ENCODE measurements at regions not wholly inside any gene's neighbourhood (a gene's known extent, or its start where the extent isn't known, plus 50 kb on each side); places are given as distances from the start of the nearest gene placed in this dataset.
A peak's percentile ranks its signal among the peaks of the same experiment; 100 is the strongest.

GRCh38 chr6:62889240-62889639, 322.0 kb upstream of the FKBP1C start:
- H3K4me1 Mint-ChIP-seq: no peaks in the 10 kb centered on the region
- peak overlapping the region in 1 of 4 donors; percentile 15 for H3K4me3 Mint-ChIP-seq
- no peak overlapping the region for H3K27ac Mint-ChIP-seq
- H3K9me3 Mint-ChIP-seq: peaks cover 0 to 3% (median 0%) of the 10 kb centered on the region in 3 donors
- H3K27me3 Mint-ChIP-seq: no peaks in the 10 kb centered on the region
- no peaks in the 10 kb centered on the region for H3K36me3 Mint-ChIP-seq

GRCh38 chr6:62891065-62891647, 320.1 kb upstream of the FKBP1C start:
- Mint-ChIP-seq H3K4me3 (no peak overlapping the region), H3K27ac (no peak overlapping the region), H3K27me3 (no peaks in the 10 kb centered on the region), H3K9me3 (peaks cover 0 to 3% (median 0%) of the 10 kb centered on the region in 3 donors), H3K36me3 (no peaks in the 10 kb centered on the region), H3K4me1 (no peaks in the 10 kb centered on the region)

DNA sequence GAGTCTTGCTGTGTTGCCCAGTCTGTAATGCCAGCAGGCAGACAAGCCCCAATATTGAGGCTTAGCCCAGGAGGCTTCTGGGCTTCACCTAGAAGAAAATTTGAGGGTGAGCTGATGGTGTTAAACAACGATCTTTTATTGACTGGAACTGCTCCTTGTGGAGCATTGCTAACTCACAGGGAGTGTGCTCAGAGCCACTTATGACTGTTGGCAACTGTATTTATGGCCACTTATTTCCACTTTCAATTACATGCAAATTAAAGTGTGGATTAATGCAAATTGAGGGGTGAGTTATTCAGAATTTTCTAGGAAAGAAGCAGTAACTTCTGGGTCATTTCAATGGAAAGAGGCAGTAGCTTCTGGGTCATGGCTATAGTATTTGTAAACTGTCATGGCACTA, 317.2 kb upstream of the FKBP1C start:
- no peaks in the 10 kb centered on the region for H3K36me3 Mint-ChIP-seq
- H3K27me3 Mint-ChIP-seq: no peaks in the 10 kb centered on the region

GRCh38 chr6:62903266-62903665, 308.0 kb upstream of the FKBP1C start:
- Mint-ChIP-seq H3K27ac (no peak overlapping the region), H3K9me3 (peaks cover 0 to 6% (median 2%) of the 10 kb centered on the region in 3 donors), H3K4me1 (no peaks in the 10 kb centered on the region), H3K27me3 (peaks cover 2% of the 10 kb centered on the region), H3K4me3 (no peak overlapping the region), H3K36me3 (no peaks in the 10 kb centered on the region)

More for the DNA sequence above, 317.2 kb upstream of the FKBP1C start:
- Mint-ChIP-seq H3K27ac (no peak overlapping the region), H3K4me1 (no peaks in the 10 kb centered on the region), H3K9me3 (peaks cover 0 to 3% (median 0%) of the 10 kb centered on the region in 3 donors), H3K4me3 (no peak overlapping the region)

GRCh38 chr6:62904687-62905086, 306.6 kb upstream of the FKBP1C start:
- Mint-ChIP-seq H3K9me3 (peaks cover 0 to 6% (median 2%) of the 10 kb centered on the region in 3 donors), H3K4me3 (no peak overlapping the region), H3K27ac (no peak overlapping the region), H3K4me1 (no peaks in the 10 kb centered on the region), H3K27me3 (peaks cover 2% of the 10 kb centered on the region), H3K36me3 (no peaks in the 10 kb centered on the region)

GRCh38 chr6:62914530-62914929, 296.7 kb upstream of the FKBP1C start:
- Mint-ChIP-seq H3K27ac (no peak overlapping the region), H3K9me3 (peaks cover 0 to 2% (median 0%) of the 10 kb centered on the region in 3 donors), H3K4me1 (no peaks in the 10 kb centered on the region), H3K27me3 (no peaks in the 10 kb centered on the region), H3K4me3 (no peak overlapping the region), H3K36me3 (no peaks in the 10 kb centered on the region)

DNA sequence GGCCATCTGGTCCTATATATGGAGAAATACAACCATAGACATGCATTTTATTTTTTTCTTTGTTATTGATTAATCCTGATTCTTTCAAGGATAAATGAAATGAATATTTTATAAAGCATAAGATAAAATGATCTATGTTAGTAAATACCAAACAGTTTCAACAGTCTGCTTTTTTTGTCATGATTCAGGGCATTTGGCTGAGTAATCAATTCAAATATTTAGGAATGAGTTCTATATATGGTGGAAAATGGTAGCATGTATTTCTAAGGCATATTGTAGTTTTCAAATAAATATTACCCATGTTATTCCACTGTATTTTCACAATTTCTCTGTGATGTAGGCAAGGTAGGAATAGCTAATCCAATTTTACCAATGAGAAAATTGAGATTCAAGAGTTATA, 287.5 kb upstream of the FKBP1C start:
- Mint-ChIP-seq H3K27ac (no peak overlapping the region), H3K4me1 (no peaks in the 10 kb centered on the region), H3K27me3 (no peaks in the 10 kb centered on the region), H3K9me3 (peaks cover 0 to 4% (median 0%) of the 10 kb centered on the region in 3 donors), H3K36me3 (no peaks in the 10 kb centered on the region), H3K4me3 (no peak overlapping the region)

DNA sequence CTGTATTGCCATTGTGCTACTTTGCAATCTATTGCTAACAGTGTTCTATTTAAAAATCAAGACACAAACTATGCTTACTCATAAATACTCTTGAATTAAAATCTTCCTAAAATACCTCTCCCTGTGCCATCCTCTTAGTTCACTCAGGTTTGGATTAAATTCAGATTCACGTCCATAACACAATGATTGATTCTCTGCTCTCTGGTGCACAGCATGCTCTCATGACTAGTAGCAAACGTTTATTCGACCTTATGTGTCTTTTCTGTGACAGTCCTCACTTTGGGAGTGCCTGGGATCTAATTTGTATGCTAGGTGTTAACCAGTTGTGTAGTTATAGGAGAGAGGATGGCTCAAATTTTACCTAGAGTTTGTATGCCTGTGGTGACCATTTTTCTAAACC, 270.4 kb upstream of the FKBP1C start:
- Mint-ChIP-seq H3K9me3 (peaks cover 0 to 5% (median 2%) of the 10 kb centered on the region in 3 donors), H3K36me3 (no peaks in the 10 kb centered on the region), H3K4me1 (no peaks in the 10 kb centered on the region), H3K4me3 (no peak overlapping the region), H3K27ac (no peak overlapping the region), H3K27me3 (no peaks in the 10 kb centered on the region)

- Mint-ChIP-seq H3K9me3 (peaks cover 0 to 2% (median 0%) of the 10 kb centered on the region in 3 donors), H3K27me3 (no peaks in the 10 kb centered on the region), H3K27ac (no peak overlapping the region), H3K4me3 (no peak overlapping the region), H3K36me3 (no peaks in the 10 kb centered on the region), H3K4me1 (no peaks in the 10 kb centered on the region)
Observed at GRCh38 chr6:62942000-62942399, 269.3 kb upstream of the FKBP1C start.

GRCh38 chr6:62968834-62969233, 242.4 kb upstream of the FKBP1C start:
- Mint-ChIP-seq H3K36me3 (no peaks in the 10 kb centered on the region), H3K27ac (no peak overlapping the region), H3K4me3 (no peak overlapping the region), H3K27me3 (no peaks in the 10 kb centered on the region), H3K4me1 (no peaks in the 10 kb centered on the region), H3K9me3 (peaks cover 0 to 3% (median 2%) of the 10 kb centered on the region in 3 donors)

GRCh38 chr6:62971976-62972658, 239.2 kb upstream of the FKBP1C start:
- peaks cover 0 to 4% (median 3%) of the 10 kb centered on the region in 3 donors for H3K9me3 Mint-ChIP-seq
- H3K27me3 Mint-ChIP-seq: no peaks in the 10 kb centered on the region
- no peak overlapping the region for H3K27ac Mint-ChIP-seq
- H3K4me3 Mint-ChIP-seq: no peak overlapping the region
- H3K4me1 Mint-ChIP-seq: no peaks in the 10 kb centered on the region
- H3K36me3 Mint-ChIP-seq: no peaks in the 10 kb centered on the region

GRCh38 chr6:62974452-62974851, 236.8 kb upstream of the FKBP1C start:
- Mint-ChIP-seq H3K9me3 (peaks cover 0 to 8% (median 3%) of the 10 kb centered on the region in 3 donors), H3K36me3 (no peaks in the 10 kb centered on the region), H3K27ac (no peak overlapping the region), H3K4me3 (no peak overlapping the region), H3K4me1 (no peaks in the 10 kb centered on the region), H3K27me3 (no peaks in the 10 kb centered on the region)

- H3K27ac Mint-ChIP-seq: peak overlapping the region in 1 of 3 donors; percentile 1
- peaks cover 0 to 8% (median 3%) of the 10 kb centered on the region in 3 donors for H3K9me3 Mint-ChIP-seq
- H3K27me3 Mint-ChIP-seq: no peaks in the 10 kb centered on the region
- H3K4me1 Mint-ChIP-seq: no peaks in the 10 kb centered on the region
- H3K4me3 Mint-ChIP-seq: no peak overlapping the region
- no peaks in the 10 kb centered on the region for H3K36me3 Mint-ChIP-seq
Observed at GRCh38 chr6:62976566-62976965, 234.7 kb upstream of the FKBP1C start.

DNA sequence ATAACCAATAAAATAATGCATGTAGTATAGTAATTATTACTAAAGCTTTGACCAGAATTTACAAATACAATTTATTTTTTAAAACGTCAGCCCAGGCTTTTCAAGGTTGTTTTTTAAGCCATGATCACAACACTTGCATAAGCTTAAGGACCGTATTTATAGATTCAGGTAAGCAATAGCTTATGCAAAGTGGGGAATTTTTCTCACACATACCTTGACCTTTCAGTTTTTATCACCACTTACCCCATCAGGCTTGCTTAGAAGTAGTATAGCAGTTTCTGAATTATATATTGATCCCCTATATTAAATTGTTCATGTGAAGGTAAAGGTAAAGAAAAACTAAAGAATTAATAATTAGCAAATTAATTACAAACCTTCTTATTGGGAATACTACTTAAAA, 232.3 kb upstream of the FKBP1C start:
- H3K27me3 Mint-ChIP-seq: no peaks in the 10 kb centered on the region
- peaks cover 0 to 8% (median 2%) of the 10 kb centered on the region in 3 donors for H3K9me3 Mint-ChIP-seq
- no peaks in the 10 kb centered on the region for H3K36me3 Mint-ChIP-seq
- no peaks in the 10 kb centered on the region for H3K4me1 Mint-ChIP-seq
- H3K27ac Mint-ChIP-seq: no peak overlapping the region
- H3K4me3 Mint-ChIP-seq: no peak overlapping the region

DNA sequence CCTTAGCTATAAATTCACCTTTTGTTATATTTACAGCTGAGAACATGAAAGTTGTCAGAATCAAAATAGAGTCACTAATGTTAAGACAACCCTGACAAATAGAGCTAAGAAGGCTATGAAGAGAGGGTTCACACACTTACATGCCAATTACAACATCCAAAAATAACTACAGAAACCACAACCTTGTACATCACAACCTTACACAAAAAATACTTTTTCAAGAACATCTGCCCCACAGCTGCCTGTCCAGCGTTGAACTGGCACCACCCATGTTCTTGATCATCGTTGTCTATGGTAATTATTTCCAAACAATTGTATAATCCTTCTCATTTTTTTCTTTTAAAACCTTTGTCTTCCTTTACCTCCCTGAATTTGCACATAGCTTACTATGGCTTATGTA, 231.2 kb upstream of the FKBP1C start:
- Mint-ChIP-seq H3K9me3 (peaks cover 3 to 8% (median 3%) of the 10 kb centered on the region in 3 donors), H3K4me1 (no peaks in the 10 kb centered on the region), H3K36me3 (no peaks in the 10 kb centered on the region), H3K4me3 (no peak overlapping the region), H3K27me3 (no peaks in the 10 kb centered on the region), H3K27ac (no peak overlapping the region)

- no peak overlapping the region for H3K4me3 Mint-ChIP-seq
- peaks cover 3 to 8% (median 3%) of the 10 kb centered on the region in 3 donors for H3K9me3 Mint-ChIP-seq
- H3K27me3 Mint-ChIP-seq: no peaks in the 10 kb centered on the region
- no peak overlapping the region for H3K27ac Mint-ChIP-seq
- H3K4me1 Mint-ChIP-seq: no peaks in the 10 kb centered on the region
- H3K36me3 Mint-ChIP-seq: no peaks in the 10 kb centered on the region
Observed at GRCh38 chr6:62980724-62981123, 230.5 kb upstream of the FKBP1C start.

Data from IgD-negative memory B cell (primary cell).